GM23248 (cell line): ENCODE measurements at regions not wholly inside any gene's neighbourhood (a gene's known extent, or its start where the extent isn't known, plus 50 kb on each side); places are given as distances from the start of the nearest gene placed in this dataset.

Source experiments
- EZH2 ChIP-seq: fragments of 200-600 bp; sonication (generic); IDR thresholded peaks from 2 replicates; pipeline ENCODE4 v1.6.1; 2018; ENCODE audit warnings: antibody characterized with exemption, mild to moderate bottlenecking; ENCODE audit not compliant: insufficient read depth, poor library complexity, severe bottlenecking
- EZH2phosphoT487 ChIP-seq: fragments of 200-600 bp; sonication (generic); IDR thresholded peaks from 2 replicates; pipeline ENCODE4 v1.6.1; 2018; ENCODE audit warnings: antibody characterized with exemption, moderate library complexity, mild to moderate bottlenecking, low read depth; ENCODE audit not compliant: insufficient read depth

- no peak for TF ChIP-seq EZH2phosphoT487
- no peak for TF ChIP-seq EZH2
Measured at GRCh38 chr10:28426392-28427159, 106.3 kb upstream of the WAC start.
